Hematopoietic multipotent progenitor cell treated with erythropoietin and hydrocortisone succinate and interleukin-3 and kit ligand, for 8 days (in vitro differentiated cells): ENCODE measurements at regions not wholly inside any gene's neighbourhood (a gene's known extent, or its start where the extent isn't known, plus 50 kb on each side); places are given as distances from the start of the nearest gene placed in this dataset.
A peak's percentile ranks its signal among the peaks of the same experiment; 100 is the strongest.

Experiments
- DNase-seq: peaks from one replicate; pipeline ENCODE4 v3.0.0-alpha.2; 2015

DNA sequence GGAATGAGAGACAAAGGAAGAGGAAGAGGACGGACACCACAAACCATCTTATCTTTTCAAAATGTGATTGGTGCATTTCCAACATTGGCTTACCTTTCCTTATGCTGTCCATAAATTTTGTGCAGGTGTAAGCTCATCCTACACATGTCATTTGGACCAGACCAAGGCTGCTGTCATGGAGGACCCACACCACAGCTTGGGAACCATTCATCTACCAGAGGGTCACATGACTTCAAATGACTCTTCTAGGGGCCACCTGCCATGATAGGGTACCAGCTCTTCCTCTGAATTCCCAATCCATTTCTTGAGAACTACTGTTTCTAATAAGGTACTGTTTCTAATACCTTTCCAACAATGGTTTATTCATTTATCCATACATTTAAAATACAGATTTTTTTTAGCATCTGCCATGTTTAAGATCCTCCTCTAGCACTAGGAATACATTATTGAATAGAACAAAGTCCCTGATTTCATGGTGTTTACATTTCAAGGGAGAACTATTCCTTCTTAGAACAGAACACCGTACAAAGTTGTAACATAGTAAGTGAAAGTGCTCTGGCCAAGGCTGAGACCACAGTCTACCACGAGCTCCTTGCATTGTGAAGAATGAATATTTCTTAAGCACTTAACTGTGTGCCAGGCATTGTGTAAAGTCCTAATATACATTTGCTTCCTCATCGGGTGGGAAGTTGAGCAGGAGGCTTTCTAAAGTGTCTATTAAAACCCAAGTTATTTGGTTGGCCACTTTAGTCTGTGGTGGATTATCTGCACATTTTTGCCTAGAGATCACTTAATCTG lies 246.1 kb upstream of the FN1 start:
- DNase-seq, result no peak

DNA sequence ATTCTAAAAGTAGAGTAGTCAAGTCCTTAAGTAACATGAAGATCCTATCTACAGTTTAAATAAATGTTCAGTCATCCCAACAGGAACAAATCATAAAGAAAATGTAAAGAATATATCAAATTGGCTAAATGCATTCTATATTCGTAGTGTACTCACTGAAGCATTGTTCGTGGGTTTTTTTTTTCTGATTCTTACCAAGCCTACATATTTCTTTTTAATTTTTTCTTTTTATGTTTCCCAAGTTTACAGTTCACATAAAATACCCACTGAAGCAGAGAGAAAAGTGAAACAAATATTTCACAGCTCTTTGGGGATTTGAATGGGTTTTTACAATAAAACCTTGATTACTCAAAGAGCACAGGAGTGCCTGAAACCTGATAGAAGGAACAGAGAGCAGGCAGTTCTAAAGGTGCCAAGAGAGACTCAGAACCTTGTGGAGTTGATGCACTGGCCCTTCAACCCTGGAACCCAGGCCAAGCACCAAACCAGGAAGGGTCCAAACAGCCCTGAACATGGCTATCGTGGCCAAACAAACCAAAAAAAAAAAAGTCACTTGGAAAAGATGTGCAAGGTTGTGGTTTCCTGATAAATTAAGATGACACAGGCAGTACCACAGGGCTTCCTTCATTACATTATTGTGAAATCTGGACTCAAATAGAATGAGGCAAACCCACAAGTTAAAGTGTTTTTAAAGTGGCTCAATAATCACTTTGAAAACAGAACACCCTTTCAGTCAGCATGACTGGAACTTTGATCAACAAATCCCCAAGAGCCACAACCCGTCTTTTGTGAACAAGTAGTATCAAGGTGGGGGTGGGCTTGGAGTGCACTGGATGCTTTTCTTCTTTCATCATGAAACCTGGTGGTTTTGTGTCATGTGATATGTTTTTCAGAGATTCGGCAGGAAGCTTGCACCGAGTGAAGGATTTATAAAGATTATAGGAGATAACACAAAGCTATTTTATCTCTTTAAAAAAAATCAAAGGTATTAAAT lies 245.0 kb upstream of the FN1 start:
- peak; percentile 8 for DNase-seq

DNA sequence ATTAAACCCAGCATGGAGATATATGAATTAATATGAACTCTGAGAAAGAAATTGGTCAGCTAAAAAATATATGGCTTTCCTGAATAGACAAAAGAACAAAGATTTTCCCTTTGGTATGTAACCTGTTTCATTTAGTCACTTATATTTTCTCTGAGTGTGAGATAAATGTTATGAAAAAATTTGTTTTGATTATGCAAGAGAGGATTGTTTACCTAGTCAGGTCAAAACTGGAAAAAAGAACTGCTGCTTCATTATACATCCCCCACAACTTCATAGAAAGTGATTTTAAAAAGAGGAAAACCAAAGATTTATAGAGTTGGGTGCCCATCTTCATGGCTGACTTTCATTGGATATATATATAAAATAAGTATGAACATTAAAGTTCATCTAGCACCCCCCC lies 242.2 kb upstream of the FN1 start:
- no peak for DNase-seq

DNA sequence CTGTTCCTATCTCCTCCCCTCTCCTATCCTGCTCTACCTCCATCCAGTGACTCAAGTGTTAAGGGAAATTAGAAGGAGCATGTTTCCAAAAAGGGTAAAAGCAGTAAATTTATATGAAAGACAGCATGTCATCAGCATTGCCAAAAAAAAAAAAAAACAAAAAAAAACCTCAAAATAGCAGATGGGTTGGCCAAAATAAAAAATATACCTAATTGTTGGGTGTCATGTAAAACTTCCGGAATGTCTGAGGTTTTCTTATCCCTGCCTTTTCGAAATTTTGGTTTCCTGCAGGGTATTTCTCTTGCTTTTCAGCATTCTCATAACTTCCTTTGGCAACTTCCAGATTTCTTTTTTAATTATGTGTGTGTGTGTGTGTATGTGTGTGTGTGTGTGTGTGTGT lies 241.6 kb upstream of the FN1 start:
- no peak for DNase-seq

DNA sequence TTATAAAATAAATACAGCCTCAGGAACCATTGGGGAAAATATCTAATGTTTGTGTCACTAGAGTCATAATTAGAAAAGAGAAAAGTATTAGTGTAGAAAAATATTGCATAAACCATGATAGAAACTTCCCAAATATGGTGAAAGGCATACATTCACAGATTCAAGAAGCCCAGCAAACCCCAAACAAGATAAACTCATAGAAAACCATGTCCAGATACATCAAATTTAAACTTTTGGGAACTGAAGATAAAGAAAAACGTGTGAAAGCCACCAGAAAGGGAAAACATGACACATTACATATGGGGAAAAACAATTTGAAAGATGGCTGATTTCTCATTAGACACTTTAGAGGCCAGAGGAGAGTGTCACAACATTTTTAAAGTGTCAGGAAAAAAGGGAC lies 236.5 kb upstream of the FN1 start:
- DNase-seq, result peak; percentile 20

DNA sequence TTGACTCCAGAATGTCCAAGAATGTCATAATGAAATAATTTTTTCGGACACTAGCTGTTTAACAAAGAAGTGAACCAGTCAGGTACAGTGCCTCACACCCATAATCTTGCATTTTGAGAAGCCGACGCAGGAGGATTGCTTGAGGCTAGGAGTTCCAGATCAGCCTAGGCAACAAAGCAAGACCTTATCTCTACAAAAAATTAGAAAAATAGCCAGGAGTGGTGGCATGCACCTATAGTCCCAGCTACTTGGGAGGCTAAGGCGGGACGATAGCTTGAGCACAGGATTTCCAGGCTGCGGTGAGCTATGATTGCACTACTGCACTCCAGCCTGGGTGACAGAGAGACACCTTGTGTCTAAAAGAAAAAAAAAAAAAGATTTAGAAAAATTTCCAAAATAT lies 235.8 kb upstream of the FN1 start:
- no peak for DNase-seq

DNA sequence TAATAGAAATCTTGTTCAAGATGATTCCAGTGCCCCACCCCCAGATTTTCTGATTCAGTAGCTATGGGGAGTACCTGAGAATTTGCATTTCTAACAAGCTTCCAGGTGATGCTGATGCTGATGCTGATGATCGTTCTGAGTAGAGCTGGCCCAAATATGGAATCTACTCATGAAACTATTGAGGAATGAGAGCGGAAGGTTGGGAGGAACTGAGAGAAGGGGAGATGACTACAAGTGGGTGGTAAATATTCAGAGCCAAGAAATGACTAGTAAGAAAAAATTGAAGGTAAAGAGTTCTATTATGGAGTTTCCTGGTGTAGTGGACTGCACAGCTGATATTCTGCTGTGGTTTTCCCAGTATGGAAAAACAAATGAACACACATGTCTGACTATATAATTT lies 235.4 kb upstream of the FN1 start:
- DNase-seq, result no peak

DNA sequence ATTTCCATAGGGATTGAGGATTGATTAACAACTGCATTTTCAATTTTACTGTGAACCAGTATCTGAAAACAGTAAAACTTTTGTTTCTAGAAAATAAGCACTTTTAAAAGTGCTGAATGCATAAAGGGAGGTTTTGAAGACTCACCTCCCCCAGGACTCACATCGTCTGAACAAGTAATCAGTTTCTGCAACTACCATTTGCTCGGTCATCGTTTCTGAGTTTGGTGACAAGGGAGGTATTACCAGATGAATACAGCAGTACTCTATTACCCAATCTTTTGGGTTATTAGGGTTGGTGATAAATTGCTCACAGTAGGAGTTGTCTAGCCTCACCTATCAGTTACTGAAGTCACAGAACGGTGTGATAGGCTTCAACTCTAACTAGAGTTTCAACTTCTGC lies 234.5 kb upstream of the FN1 start:
- no peak for DNase-seq

DNA sequence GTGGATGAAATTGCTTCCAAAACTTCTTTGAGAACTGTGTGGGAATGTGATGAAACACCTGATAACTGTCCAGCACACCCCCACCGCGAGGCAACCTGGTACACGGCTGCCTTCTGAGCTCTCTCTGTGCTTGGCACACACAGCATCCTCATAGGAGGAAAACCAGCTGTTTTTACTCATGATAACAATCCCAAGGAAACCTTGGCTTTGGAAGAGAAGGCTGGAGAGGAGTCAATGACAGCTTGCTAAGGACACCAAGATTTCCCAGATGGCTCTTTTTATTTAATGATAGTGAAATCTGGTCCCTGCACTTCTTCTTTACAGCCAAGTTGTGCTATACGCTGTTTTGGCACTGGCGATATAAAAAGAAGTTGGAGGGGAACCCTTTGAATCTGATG lies 232.5 kb upstream of the FN1 start:
- DNase-seq, result no peak

DNA sequence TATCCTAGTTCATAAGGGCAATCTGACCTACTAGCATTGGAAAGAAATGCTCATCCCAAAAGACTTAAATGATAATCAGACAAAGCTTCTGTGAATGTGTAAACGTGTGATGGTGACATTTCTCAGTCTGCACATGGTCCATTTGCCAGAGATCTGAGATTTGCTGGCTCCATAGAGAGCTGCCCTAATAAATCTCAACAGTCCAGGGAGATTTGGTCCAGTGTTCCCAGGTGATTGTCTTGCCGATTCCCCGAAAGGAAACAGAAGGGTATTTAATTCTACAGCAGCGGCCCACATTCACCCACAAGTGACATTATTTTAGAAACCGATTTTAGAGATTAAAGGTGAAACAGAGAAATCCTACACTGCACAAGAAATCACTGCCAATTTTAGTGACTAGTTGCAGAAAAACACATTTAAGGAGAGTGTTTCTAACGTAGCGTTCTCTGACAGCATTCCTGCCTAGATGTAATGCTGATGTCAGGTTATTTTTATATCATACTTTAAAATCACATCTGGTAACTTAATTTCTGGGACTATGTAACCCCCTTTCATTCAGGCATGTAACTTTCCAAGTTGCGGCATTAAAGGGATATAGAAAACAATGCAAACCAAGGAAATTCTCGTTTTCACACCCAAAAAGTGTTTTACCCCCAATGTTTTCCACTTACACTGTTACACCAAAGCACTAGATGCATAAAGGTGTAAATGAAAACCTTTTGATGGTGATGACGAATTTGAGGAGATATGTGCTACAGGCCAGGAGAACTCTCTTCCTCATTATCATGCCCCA lies 231.9 kb upstream of the FN1 start:
- DNase-seq, result no peak

DNA sequence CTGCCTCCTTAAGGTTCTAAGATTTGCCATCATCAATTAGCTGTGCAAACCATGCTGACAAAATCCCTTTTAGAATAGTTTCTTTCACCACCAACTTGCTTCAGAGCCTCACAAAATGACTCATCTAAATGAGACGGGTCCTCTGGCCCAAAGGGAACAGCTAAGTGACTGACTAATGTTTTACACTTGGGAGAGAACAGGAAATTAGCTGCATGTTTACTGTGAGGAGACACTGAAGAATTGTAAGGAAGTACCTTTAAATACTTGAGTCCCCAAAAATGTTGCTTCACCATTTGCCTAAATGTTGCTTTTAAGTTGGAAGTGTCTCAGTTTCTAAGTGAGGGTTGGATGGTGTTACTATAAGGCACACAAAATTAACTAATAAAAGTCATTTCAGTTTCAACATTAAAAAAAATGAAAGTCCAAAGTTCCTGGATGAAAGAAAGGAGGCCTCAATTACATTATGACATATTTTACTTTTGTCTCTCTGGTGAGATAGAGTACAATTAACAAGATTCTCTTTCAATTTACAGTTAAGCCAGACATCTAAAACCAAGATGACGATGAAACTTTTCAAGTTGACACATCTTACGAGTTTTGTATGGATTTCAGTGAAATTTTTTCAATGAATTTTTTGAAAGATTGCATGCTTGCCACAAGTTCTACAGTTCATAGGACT lies 229.1 kb upstream of the FN1 start:
- DNase-seq, result no peak

DNA sequence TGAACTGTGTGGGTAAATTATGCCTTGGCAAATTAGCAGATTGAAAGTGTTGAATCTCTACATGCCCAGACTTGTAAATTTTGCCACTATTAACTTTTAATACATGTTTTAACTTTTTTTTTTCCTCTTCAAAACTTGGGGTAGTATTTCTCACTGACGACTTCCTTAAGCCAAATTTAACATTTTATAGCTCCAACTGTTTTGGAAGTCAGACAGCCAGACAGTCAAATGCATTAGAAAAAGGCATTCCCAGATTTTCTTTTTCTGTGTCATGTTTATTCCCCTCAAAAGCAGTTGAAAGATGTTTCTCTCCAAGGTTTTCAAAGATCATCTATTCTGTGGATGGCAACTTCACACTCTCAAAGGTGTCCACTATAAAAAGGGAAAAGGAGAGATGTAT lies 226.8 kb upstream of the FN1 start:
- no peak for DNase-seq

DNA sequence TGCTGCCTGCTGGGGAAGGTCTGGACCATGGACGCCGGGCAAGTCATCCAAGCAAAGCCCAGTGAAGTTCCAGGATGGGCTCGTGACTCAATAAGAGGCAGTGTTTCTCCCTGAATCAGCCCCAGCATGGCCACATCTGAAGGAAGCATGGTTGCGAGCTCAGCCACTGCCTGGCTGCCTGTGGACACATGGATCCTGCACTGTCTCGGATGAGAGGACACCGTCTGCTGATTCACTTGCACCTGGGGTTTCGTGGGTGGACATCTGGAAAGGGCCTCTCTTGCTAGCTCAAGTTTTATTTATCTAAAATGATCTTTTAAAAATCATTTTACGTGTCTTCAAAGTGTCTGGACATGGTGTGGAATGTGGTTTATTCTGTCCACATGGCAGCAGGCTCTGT lies 224.8 kb upstream of the FN1 start:
- no peak for DNase-seq

DNA sequence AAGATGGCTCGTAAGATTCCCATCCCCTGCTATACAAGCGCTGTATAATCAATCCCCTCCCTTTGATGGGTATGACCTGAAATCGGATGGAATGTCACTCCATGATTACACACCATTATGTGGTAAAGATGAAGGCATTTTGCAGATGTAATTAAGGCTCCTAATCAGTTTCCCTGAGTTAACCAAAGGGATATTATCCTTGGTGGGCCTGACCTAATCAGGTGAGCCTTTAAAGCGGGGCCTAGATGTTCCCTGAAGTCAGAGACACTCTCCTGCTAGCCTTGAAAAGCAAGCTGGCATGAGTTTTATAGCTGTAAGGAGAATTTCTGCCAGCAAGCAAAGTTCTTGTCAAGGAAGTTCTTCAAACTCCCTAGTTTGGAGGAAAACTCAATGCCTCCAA lies 223.8 kb upstream of the FN1 start:
- DNase-seq, result no peak

DNA sequence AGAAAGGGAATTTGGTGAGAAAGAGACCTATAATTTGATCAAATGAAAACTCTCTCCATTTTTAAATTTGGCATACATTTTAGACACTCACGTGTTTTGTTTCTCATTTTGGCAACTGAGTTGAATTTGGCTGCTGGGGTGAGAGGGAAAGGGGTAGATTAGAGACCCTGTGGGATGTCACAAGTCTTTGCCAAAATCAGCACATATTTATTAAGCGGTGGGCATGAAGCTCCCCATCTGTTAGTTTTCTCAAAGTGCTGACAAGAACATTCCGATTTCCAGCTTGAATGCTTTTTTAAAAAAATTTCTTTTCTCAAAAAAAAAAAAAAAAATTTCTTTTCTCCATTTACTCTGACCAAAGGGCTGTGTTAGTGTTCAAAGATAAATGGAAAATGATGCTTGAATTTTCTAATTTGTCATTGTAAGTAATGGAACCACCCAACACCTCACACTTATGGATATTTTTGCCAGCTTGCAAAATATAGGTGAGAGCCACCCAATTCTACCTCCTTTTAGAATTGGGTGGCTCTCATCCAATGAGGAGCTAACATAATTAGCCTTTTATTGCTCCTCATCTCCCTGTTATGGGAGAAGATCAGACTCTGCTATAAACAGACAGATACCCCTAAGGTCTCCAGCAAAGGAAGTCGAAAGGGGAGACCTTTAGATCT lies 222.9 kb upstream of the FN1 start:
- no peak for DNase-seq

DNA sequence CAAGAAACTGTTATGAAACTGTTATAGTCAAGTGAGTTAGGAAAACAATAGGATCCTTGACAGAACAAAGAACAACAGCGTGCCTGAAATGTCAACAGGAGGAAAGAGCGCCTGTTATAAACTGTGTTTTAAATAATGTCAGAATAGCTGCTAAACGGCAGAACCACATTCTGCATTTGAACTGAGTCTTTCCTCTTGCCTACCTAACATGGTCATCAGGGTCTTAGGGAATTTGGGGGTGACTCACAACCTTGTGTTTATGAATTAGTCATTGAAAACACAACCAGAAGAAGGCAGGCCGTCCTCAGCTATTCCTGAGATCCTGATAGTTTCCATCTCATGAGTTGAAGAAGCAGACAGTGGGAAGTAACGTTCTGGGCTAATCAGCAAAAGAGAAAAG lies 222.0 kb upstream of the FN1 start:
- no peak for DNase-seq

DNA sequence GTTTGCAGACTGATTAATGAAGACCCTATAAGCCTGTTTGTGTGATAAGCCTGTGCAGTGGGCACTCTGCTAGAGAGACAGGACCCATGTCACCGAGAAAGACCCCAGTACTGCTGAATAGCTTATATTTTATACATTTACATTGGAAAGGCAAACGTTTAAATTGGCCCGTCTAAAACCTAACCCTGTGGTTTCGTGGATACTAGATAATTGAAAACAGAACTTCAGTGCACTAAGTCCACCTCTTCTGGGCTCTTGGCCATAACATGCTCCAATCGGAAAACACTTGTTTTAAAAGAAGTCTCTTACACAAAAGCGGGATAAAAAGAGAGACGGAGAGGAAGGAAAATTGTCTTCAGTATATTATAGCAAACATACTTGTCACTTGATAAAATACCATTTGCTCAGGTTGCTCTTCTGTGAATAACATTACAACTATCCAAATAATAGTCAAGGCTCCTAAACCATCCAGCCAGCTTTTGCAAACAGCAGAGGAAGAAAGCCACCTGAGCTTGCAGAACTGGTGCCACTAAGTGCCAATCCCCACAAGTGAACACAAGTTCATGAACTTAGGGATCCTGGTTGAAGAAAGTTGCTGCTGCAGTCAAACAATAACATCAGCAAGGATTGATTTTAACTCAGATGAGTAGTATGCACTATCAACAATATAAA lies 218.4 kb upstream of the FN1 start:
- no peak for DNase-seq

DNA sequence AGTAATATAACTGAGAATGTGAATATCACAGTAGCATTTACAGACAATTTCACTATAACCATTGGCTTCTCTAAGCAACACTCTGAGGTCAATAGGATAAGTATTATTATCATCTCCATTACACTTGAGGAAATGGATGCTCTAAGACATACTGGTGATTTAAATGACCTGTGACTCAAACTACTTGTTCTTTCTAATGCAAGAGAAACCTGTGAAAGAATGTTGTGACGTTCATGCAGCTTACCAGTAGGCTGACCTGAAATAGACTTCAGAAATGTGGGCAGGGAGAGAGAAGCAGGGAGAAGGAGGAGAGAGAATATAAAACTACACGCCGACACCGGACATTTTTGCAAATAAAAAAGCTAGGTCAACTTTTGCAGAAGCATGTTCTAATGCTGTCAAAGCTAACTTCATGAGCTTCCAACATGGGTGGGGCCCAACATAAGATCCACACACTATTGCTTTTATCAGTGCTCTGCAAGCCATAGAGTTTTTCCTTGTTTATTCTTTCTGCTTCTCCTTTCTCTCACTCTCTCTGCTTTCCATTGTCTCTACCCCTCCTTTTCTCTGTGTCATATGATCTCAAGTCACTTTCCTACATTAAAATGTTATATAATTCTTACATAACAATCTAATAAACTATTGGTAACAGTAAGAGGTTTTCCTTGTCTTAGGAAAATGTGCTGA lies 217.6 kb upstream of the FN1 start:
- peak; percentile 4 for DNase-seq

DNA sequence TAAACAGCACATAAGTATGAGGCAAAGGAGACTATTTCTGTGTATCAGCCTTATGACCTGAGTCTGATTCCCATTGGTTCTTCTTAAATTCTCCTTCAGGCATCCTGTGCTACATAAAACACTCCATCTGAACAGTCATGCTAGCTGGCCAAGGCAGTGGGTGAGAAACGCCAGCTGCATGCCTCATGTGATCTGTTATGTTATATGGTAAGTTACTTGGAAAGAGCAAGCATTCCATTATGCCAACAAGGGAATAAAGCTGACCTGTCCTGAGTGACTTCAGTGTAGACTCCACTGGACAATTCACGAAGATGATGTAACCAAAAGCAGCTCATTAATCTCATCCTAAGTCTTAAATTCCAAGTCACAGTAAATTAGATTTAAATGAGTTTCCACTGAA lies 216.5 kb upstream of the FN1 start:
- DNase-seq, result no peak

DNA sequence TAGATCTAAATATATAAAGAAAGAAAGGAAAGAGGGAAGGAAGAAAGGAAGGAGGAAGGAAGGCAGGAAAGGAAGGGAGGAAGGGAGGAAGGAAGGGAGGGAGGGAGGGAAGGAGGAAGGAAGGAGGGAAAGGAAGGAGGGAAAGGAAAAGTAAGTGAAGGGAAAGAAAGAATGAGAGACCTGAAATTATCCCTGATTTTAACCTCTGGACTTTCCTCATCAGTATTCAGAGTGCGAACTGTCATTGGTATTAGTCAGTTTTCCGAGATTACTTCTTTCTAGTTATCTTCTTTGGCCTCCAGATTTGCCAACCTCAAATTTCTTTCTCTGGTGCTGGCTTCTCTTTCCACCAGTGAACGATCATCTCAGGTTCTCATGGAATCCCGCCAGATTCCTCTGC lies 215.5 kb upstream of the FN1 start:
- DNase-seq, result no peak
